Coronary artery (tissue), 2 donors: ENCODE measurements at regions not wholly inside any gene's neighbourhood (a gene's known extent, or its start where the extent isn't known, plus 50 kb on each side); places are given as distances from the start of the nearest gene placed in this dataset.

Experiments
- DNase-seq: peaks from one replicate; pipeline ENCODE4 v3.0.0-alpha.2; 2017; ENCODE audit warnings: low spot score
- H3K27ac ChIP-seq, 2 donors: fragments of 200-600 bp; sonication (generic); one replicate each; pipeline ENCODE4 v1.5.1; 2016 to 2019
- H3K4me3 ChIP-seq: fragments of 200-600 bp; sonication (generic); 2 replicates; pipeline ENCODE4 v1.5.1; 2016; ENCODE audit warnings: mild to moderate bottlenecking, moderate library complexity
- CTCF ChIP-seq: fragments of 200-600 bp; sonication (generic); IDR thresholded peaks from one replicate; pipeline ENCODE4 v1.5.1; 2019; ENCODE audit warnings: antibody characterized with exemption

- no peak for TF ChIP-seq CTCF
- H3K4me3 ChIP-seq: no peak overlapping the region
- no peak overlapping the region for H3K27ac ChIP-seq
- no peak for DNase-seq
These were observed 151.1 kb upstream of the ARHGEF26 start for GRCh38 chr3:153970047-153970446.

GRCh38 chr3:153970741-153971347 is 150.3 kb upstream of the ARHGEF26 start:
- no peak overlapping the region for H3K27ac ChIP-seq
- no peak for DNase-seq
- H3K4me3 ChIP-seq: no peak overlapping the region
- TF ChIP-seq CTCF: no peak

- Histone ChIP-seq H3K27ac (no peak overlapping the region), H3K4me3 (no peak overlapping the region)
- no peak for TF ChIP-seq CTCF
- no peak for DNase-seq
These were observed 148.3 kb upstream of the ARHGEF26 start for GRCh38 chr3:153972862-153973261.

GRCh38 chr3:153973722-153974265 is 147.4 kb upstream of the ARHGEF26 start:
- TF ChIP-seq CTCF: no peak
- no peak overlapping the region for H3K27ac ChIP-seq
- no peak for DNase-seq
- H3K4me3 ChIP-seq: no peak overlapping the region

- DNase-seq: no peak
- no peak for TF ChIP-seq CTCF
- Histone ChIP-seq H3K27ac (no peak overlapping the region), H3K4me3 (no peak overlapping the region)
These were observed 146.6 kb upstream of the ARHGEF26 start for GRCh38 chr3:153974614-153975013.

- TF ChIP-seq CTCF: no peak
- no peak overlapping the region for H3K4me3 ChIP-seq
- DNase-seq: no peak
- peak overlapping the region in 1 of 2 donors; percentile 1 for H3K27ac ChIP-seq
These were observed 144.2 kb upstream of the ARHGEF26 start for GRCh38 chr3:153976891-153977554.

GRCh38 chr3:153978006-153978405 is 143.2 kb upstream of the ARHGEF26 start:
- H3K27ac ChIP-seq: no peak overlapping the region
- TF ChIP-seq CTCF: no peak
- no peak for DNase-seq
- H3K4me3 ChIP-seq: no peak overlapping the region
